GM18907 (cell line): ENCODE measurements at regions not wholly inside any gene's neighbourhood (a gene's known extent, or its start where the extent isn't known, plus 50 kb on each side); places are given as distances from the start of the nearest gene placed in this dataset.

Source experiments
- ATAC-seq: cut with Tn5 transposase; IDR thresholded peaks from one replicate; pipeline ENCODE4 v1.9.1; 2021; ENCODE audit warnings: mild to moderate bottlenecking, moderate library complexity; ENCODE audit not compliant: unreplicated experiment

GRCh38 chr11:111044751-111045406 is 200.6 kb upstream of the POU2AF2 start:
- no peak for ATAC-seq

- no peak for ATAC-seq
Observed at GRCh38 chr11:111039982-111040381, 205.5 kb upstream of the POU2AF2 start.

DNA sequence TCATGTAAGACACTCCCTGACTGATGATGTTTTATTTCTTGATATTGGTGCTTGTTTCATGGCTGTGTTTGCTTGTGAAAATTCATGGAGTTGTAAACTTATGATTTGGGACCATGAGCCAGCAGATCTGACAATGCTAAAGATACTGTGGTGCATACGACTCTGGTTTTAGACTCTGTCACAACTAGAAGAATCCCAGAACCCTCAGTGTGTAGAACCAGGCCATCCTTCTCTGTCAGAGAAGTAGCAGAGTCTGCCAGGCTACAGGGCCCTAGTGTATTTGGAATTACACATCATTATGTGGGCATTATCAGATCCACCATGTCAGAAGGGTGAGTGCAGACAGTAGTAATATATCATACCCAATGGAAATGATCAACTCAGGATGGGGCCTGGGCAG is 209.8 kb upstream of the POU2AF2 start:
- ATAC-seq, result no peak

DNA sequence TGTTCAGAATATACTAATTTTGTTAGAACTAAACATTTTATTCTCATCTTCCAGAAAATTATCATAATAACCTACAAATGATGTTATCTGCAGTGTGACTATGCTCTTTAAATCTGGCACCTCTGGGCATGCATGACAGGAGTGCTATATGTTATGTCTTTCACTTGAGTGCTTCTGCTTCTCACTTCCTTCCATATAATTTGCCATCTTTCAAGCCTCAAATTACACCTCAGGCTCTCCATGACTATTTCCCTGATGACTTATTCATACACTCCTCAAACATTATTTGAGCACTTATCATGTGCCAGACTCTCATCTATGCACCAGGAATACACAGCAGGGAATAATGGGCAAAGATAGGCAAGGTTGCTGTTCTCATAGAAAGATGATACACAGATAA is 219.3 kb upstream of the POU2AF2 start:
- no peak for ATAC-seq

DNA sequence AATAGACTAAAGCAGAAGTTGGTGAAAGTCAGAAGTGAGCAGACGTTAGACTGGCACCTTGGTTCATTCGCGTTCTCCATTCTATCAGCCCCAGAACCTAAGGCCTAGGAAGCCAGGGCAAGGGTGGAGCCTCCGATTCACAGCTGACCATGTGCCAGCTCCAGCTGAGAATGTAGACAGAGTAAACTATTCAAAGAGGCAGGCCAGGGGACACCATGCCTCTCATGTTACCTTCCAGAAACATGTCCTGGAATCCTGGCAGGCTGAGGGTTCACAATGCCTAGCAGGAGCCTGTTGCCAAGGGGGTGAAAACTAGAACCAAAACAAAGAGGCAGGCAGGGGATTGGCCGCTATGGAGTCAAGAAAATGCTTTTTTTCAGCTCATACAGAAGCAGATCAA is 224.4 kb upstream of the POU2AF2 start:
- ATAC-seq, result no peak

GRCh38 chr11:111019871-111020670 is 225.5 kb upstream of the POU2AF2 start:
- no peak for ATAC-seq

GRCh38 chr11:111019451-111019850 is 226.1 kb upstream of the POU2AF2 start:
- no peak for ATAC-seq

DNA sequence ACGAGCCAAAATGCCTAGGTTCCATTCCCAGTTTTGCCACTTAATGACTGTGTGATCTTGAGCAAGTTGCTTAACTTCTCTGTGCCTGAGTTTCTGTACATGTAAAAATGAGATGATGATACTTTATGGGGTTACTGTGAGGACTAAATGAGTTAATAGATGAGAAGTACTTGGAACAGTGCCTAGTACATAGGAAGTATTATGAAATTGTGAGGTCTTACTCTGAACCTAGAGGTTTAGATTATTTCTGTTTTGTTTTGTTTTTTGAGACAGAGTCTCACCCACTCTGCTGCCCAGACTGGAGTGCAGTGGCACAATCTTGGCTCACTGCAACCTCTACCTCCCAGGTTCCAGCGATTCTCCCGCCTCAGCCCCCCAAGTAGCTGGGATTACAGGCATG is 227.0 kb upstream of the POU2AF2 start:
- no peak for ATAC-seq

DNA sequence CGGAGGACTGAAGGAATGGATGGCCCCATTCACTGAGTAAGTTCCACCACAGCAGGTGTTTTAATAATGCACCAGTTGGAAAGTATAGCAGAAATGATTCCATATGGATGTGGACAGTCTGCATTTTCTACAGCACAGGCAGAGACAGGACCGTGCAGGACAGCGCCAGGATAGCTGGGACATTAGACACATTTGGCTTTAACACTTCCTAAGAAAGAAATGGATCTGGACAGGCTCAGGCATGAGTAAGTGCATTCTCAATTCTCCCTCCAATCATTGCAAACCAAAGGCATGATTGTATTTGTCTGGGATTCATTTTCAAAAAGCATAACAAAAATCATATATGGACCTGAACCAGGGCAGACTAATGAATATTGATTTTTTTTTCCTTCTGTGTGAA is 233.0 kb upstream of the POU2AF2 start:
- ATAC-seq, result no peak

- ATAC-seq, result no peak
Observed at GRCh38 chr11:111011275-111011594, 234.3 kb upstream of the POU2AF2 start.

DNA sequence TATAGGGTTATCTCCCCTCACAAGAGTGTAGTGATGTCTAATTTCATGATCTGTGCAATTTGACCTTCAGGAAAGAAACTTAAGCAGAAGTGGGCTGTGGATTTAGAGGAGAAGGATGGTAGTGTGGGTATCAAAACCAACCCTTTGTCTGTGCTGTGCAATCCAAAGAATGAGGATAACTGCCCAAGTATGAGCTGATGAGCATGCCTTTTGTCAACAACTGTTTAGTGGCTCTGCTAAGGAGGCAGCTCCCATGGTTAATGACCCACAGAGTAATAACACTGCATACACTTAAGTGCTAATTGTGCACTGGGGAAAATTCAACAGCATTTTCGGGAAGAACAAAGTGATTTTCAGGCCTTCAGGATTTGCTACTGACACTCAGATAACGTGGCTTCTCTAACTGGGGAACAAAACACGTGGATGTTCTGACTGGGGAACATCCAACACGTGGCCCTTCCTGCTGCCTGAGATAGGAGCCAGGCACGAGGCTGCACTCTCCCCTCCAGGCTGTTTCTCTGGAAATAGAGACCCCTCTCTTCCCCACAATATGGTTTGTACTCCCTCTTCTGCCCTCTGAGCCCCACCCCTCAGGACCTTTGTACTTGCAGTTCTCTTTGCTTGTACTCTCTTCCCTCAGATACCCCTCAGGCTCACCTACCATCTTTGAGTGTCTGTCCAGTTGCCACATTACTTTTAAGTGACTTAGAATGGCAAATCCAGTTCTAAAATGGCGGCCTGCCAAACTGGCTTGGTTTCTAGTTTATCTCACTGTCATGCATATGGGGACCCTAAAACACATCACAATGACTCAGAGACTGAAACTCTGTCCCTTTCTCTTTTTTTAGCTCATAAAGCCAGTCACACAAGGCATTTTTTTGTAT is 234.9 kb upstream of the POU2AF2 start:
- ATAC-seq, result no peak

- no peak for ATAC-seq
Observed at GRCh38 chr11:111006227-111006626, 239.3 kb upstream of the POU2AF2 start.

- no peak for ATAC-seq
Observed at GRCh38 chr11:111001986-111002611, 243.4 kb upstream of the POU2AF2 start.

- ATAC-seq, result no peak
Observed at GRCh38 chr11:111001081-111001430, 244.5 kb upstream of the POU2AF2 start.

GRCh38 chr11:111000400-111001080 is 245.0 kb upstream of the POU2AF2 start:
- ATAC-seq, result no peak

- no peak for ATAC-seq
Observed at GRCh38 chr11:110992481-110992880, 253.0 kb upstream of the POU2AF2 start.

DNA sequence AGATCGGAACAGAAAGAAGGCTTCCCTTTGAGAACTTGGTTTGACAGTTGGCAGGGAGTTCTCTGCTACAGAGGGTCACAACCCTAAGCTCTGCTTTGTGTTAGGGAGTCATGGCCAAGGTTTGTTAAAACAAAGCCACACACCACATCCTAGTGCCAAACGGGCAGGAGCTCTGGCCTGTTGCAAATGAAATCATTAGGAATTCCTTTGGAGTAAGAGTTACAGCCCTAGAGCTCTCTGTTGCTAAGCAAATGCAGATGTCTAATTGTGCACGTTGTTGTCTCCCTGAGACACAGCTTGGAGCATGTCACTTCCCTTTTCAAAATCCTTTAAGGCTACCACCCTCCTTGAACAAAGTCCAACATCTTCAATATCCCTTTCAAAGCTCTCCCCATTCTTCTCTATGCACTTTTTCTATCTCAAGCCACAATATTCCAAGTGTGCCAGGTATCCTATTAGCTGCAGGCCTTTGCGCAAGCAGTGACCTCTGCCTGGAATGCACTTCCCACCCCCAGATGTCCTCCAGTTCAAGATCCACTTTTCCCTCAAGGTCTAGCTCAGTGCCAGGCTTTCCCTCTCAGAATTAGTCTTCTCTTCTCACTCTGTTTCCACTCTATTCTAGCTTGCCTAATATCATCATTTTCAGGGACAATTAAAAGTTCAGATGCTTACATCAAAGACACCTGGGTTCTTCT is 253.7 kb upstream of the POU2AF2 start:
- ATAC-seq, result no peak

GRCh38 chr11:110990311-110990710 is 255.2 kb upstream of the POU2AF2 start:
- ATAC-seq, result no peak

GRCh38 chr11:110989428-110990133 is 255.9 kb upstream of the POU2AF2 start:
- ATAC-seq, result no peak

DNA sequence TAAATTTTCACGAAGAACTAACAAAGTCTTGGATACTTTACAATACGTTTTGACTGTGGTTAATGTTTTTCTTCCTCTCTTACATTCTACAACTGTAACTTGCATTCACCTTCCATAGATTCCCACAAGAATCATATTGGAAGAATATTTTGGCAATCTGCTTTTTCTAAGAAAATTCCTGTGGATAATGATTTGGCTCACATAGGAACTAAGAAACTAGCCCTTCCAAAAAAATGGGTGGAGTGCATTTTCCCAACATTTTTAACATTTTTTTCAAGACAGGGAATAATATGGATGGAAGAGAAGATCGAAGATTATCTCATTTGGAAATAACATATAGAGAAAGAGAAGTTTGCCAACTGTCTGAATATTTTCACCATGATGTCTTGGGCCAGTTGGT is 256.9 kb upstream of the POU2AF2 start:
- ATAC-seq, result no peak
